Colonic mucosa (tissue), 4 donors: ENCODE measurements at regions not wholly inside any gene's neighbourhood (a gene's known extent, or its start where the extent isn't known, plus 50 kb on each side); places are given as distances from the start of the nearest gene placed in this dataset.

ENCODE experiments used
- DNase-seq: peaks from one replicate; pipeline ENCODE4 v3.0.0-alpha.2; 2020
- H3K27ac ChIP-seq: fragments of 200-600 bp; one replicate; pipeline ENCODE4 v1.8.0; 2021
- H3K27me3 ChIP-seq: fragments of 200-600 bp; one replicate; pipeline ENCODE4 v1.8.0; 2021
- H3K36me3 ChIP-seq: fragments of 200-600 bp; one replicate; pipeline ENCODE4 v1.8.0; 2021
- H3K4me1 ChIP-seq: fragments of 200-600 bp; one replicate; pipeline ENCODE4 v1.8.0; 2021; ENCODE audit warnings: mild to moderate bottlenecking
- H3K4me3 ChIP-seq: fragments of 200-600 bp; one replicate; pipeline ENCODE4 v1.8.0; 2021
- H3K9ac ChIP-seq, 2 donors: one replicate each; pipeline ENCODE4 v1.7.0; 2013; ENCODE audit warnings: control low read depth in 2 of 2, low read depth in 2 of 2, low read length in 2 of 2
- H3K9me3 ChIP-seq: fragments of 200-600 bp; one replicate; pipeline ENCODE4 v1.8.0; 2021
- intact Hi-C: fragments of 100-400 bp; cut with DNase I; formaldehyde crosslinking; loops from one replicate; pipeline ENCODE4 v1.14.1; 2022
- TF ChIP-seq, protein P1 (sequence below): fragments of 200-600 bp; IDR thresholded peaks from one replicate; pipeline ENCODE4 v1.8.0; 2022; ENCODE audit warnings: antibody characterized with exemption, mild to moderate bottlenecking
- donor health status: healthy.
- donor health status: DM: no; HTN: no; CAD: no.
- donor health status: DM: no; HTN: no; CAD: no.

DNA sequence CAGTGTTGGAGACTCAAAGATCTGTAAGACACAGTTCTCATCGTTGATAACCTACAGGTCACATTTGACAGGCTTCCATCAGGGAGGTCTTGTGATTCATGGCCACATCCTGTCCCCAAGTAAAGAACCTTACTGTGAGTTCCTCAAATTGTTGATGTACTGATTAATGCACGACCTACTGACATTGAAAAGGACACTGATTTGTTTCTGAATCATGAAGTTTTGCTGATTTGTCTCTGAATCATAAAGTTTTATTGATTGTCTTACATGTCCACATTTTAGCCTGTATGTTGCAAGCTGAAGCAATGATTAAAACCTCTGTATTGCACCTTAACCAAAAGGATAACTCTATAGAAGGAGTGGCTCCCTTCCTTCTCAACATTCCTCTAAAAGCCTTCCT lies 476.3 kb upstream of the RUNX1 start:
- Histone ChIP-seq H3K4me1 (no peaks in the 10 kb centered on the region), H3K9me3 (no peaks in the 10 kb centered on the region), H3K4me3 (no peak overlapping the region), H3K9ac (no peak overlapping the region), H3K27me3 (no peaks in the 10 kb centered on the region), H3K27ac (no peak overlapping the region), H3K36me3 (no peaks in the 10 kb centered on the region)
- DNase-seq, result no peak
- intact Hi-C loops, result no loop called here
- TF ChIP-seq, protein P1, sequence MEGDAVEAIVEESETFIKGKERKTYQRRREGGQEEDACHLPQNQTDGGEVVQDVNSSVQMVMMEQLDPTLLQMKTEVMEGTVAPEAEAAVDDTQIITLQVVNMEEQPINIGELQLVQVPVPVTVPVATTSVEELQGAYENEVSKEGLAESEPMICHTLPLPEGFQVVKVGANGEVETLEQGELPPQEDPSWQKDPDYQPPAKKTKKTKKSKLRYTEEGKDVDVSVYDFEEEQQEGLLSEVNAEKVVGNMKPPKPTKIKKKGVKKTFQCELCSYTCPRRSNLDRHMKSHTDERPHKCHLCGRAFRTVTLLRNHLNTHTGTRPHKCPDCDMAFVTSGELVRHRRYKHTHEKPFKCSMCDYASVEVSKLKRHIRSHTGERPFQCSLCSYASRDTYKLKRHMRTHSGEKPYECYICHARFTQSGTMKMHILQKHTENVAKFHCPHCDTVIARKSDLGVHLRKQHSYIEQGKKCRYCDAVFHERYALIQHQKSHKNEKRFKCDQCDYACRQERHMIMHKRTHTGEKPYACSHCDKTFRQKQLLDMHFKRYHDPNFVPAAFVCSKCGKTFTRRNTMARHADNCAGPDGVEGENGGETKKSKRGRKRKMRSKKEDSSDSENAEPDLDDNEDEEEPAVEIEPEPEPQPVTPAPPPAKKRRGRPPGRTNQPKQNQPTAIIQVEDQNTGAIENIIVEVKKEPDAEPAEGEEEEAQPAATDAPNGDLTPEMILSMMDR, result no peak

DNA sequence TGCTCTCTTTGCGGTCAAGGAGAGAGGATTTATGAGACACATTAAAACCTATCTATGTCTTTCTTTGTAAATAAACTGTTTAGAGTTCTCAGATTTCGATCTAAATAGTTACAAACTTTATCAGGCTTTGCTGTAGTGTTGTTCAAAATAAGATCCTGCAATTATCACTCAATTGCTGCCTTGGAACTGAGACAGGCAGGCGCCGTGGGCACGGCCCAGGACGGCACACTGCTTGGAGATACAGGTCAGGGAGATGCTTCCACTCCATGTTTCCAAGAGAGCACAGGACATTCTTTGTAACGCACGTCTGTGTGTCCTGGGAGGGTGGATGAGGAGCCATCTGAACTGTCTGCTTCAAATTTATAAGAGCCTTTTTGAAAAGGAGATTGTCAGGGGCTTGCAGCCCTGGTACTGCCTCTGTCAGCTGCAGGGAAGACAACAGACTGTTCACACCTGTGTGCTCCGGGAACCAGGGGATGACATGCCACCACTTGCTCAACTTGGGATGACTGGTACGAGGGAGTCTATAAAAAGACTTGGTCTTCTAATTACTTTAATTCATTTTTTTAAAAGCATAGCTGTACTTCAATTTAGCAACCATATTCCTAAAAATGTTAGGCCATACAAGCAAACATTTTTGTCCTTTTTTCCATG lies 472.9 kb upstream of the RUNX1 start:
- Histone ChIP-seq H3K9me3 (no peaks in the 10 kb centered on the region), H3K27me3 (no peaks in the 10 kb centered on the region), H3K9ac (no peak overlapping the region), H3K36me3 (no peaks in the 10 kb centered on the region), H3K4me3 (no peak overlapping the region), H3K27ac (no peak overlapping the region), H3K4me1 (no peaks in the 10 kb centered on the region)
- TF ChIP-seq, protein P1, result no peak
- intact Hi-C loops, result no loop called here
- DNase-seq, result no peak

DNA sequence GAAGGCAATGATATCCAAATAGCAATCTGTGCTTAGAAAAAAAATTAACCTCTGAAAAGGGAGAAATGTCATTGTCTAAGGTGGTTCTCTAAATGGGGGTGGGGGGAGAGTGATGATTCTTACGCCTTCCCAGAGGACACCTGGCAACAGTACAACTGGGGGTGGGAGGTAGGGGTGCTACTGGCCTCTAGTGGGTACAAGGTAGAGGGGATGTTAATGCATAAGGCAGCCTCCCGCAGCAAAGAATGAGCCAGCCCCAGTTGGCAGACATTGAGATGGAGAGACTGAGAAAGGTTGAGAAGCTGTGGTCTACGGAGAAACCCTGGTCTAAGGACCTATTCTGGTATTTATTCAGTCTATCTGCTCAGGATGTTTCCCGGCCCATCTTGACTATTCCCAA lies 472.2 kb upstream of the RUNX1 start:
- Histone ChIP-seq H3K9ac (no peak overlapping the region), H3K4me1 (no peaks in the 10 kb centered on the region), H3K9me3 (no peaks in the 10 kb centered on the region), H3K36me3 (no peaks in the 10 kb centered on the region), H3K27ac (no peak overlapping the region), H3K4me3 (no peak overlapping the region), H3K27me3 (no peaks in the 10 kb centered on the region)
- TF ChIP-seq, protein P1, result no peak
- no peak for DNase-seq
- intact Hi-C loops, result no loop called here

DNA sequence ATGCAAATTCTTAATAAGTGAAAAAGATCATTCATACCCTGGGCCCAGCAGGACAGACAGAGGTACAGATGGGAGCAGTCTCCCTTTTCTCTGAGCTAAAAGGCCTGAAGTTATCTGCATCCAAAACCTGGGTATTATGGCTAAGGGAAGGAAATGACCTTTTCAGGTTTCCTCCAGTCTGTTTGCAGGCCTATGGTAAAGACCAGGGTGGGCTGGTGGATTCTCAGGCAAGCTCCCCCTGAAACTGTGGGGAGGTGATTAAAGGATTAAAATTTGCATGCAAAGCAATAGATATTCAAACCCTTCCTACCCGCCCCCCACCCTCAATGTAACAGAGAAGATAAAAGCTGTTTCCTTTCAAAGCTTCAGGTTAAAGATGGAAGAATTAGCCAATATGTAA lies 471.8 kb upstream of the RUNX1 start:
- H3K27me3 ChIP-seq, result no peaks in the 10 kb centered on the region
- intact Hi-C loops, result no loop called here
- TF ChIP-seq, protein P1, result no peak
- no peak overlapping the region for H3K9ac ChIP-seq
- no peak overlapping the region for H3K27ac ChIP-seq
- DNase-seq, result no peak
- no peaks in the 10 kb centered on the region for H3K9me3 ChIP-seq
- no peaks in the 10 kb centered on the region for H3K4me1 ChIP-seq
- no peak overlapping the region for H3K4me3 ChIP-seq
- no peaks in the 10 kb centered on the region for H3K36me3 ChIP-seq

DNA sequence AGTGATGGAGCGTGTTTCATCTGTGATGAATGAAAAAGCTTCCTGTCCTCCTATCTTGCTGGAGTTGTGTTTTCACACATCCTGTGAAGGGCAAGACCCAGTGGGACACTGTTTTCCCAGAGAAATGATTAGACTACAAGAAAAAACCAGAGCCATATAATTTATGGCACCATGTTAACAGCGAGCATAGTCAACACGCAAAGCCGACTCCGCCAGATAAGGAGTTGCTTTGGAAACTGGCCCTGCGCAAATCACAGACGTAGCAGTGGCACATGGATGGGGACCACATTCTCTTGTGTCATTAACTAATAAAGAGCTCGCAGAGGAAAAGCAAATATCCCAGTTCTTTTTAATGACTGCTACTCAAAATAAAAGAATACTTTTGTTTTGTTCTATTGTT lies 471.2 kb upstream of the RUNX1 start:
- Histone ChIP-seq H3K9me3 (no peaks in the 10 kb centered on the region), H3K36me3 (no peaks in the 10 kb centered on the region), H3K9ac (no peak overlapping the region), H3K4me3 (no peak overlapping the region), H3K4me1 (no peaks in the 10 kb centered on the region), H3K27ac (no peak overlapping the region), H3K27me3 (no peaks in the 10 kb centered on the region)
- intact Hi-C loops, result no loop called here
- TF ChIP-seq, protein P1, result no peak
- no peak for DNase-seq
